ENCODE measurements at regions not wholly inside any gene's neighbourhood (a gene's known extent, or its start where the extent isn't known, plus 50 kb on each side); places are given as distances from the start of the nearest gene placed in this dataset.

DNA sequence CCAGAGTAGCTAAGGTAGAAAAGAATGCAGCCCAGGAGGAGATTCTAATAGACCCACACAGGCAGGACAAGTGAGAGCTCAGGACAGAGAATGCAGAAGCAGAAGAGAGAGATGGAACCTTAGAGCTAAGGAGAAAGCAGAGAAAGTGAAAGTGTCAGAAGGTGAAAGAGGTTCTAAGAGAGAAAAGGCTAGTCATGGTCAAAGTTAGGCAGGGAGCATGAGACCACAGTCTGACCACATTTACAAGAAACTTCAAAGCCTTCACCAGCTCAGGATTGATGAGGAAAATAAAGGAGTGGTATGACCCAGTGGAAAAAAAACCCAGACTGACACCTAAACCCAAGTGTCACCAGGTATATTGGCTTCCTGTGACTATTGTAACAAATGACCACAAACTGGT is 131.8 kb upstream of the WDR11 start (continued):
- TF ChIP-seq ATF6 (CRISPR knock-in tag; conservative IDR thresholded peaks at IDR 0.05), result no peak
- no peak for TF ChIP-seq ZNF780A (CRISPR knock-in tag; IDR thresholded peaks at IDR 0.05)
- no peak for TF ChIP-seq ZNF260 (CRISPR knock-in tag; IDR thresholded peaks at IDR 0.05; ENCODE audit: borderline replicate concordance, low read depth)
- no peak for TF ChIP-seq ZNF550 (CRISPR knock-in tag; IDR thresholded peaks at IDR 0.05; ENCODE audit: borderline replicate concordance)
- no peak for TF ChIP-seq ZNF816 (CRISPR knock-in tag; IDR thresholded peaks at IDR 0.05; ENCODE audit: borderline replicate concordance)
- TF ChIP-seq TBX3 (IDR thresholded peaks at IDR 0.05; ENCODE audit: borderline replicate concordance), result no peak
- TF ChIP-seq NCOA1 (CRISPR knock-in tag; IDR thresholded peaks at IDR 0.05), result no peak
- no peak for TF ChIP-seq ZNF616 (CRISPR knock-in tag; IDR thresholded peaks at IDR 0.05; ENCODE audit: low read depth)
- TF ChIP-seq SNAI1 (CRISPR knock-in tag; IDR thresholded peaks at IDR 0.05; ENCODE audit: borderline replicate concordance), result no peak
- no peak for TF ChIP-seq RERE (CRISPR knock-in tag; IDR thresholded peaks at IDR 0.05; ENCODE audit: low read depth)
- TF ChIP-seq ZNF672 (CRISPR knock-in tag; IDR thresholded peaks at IDR 0.05), result no peak
